PC-9 (cell line): ENCODE measurements at regions not wholly inside any gene's neighbourhood (a gene's known extent, or its start where the extent isn't known, plus 50 kb on each side); places are given as distances from the start of the nearest gene placed in this dataset.
"Not testable (repeated sequence)": the region's sequence is repeated elsewhere in the genome, so short reads cannot be mapped to it uniquely, and the experiment has no call there.

Experiments
- BruUV-seq: library from RNA; stranded (reverse); fragments of 400-500 nt; replicated peaks from 2 replicates; lab custom pipeline; 2021; lab: Mats Ljungman, UMichigan
- CTCF ChIA-PET: fragments of 300-600 bp; sonication (Branson Sonifier 250); formaldehyde crosslinking; loops from one replicate; lab custom pipeline; 2022; ENCODE audit warnings: antibody characterized with exemption; lab: Charles Lee
- POLR2A ChIA-PET: fragments of 300-600 bp; sonication (Branson Sonifier 250); formaldehyde crosslinking; loops from one replicate; lab custom pipeline; 2022; ENCODE audit warnings: antibody characterized with exemption; ENCODE audit not compliant: unreplicated experiment; lab: Charles Lee
- DNase-seq, 2 experiments: peaks; one replicate each; pipeline versions ENCODE4 v3.0.0 to v3.0.0-alpha.2; 2015 to 2022; ENCODE audit warnings: mixed read lengths in 1 of 2
- H2AFZ ChIP-seq: fragments of 200-600 bp; sonication (generic); 2 replicates; pipeline ENCODE4 v1.8.1; 2017; ENCODE audit warnings: antibody characterized with exemption
- H3F3A ChIP-seq: fragments of 200-600 bp; sonication (generic); 2 replicates; pipeline ENCODE4 v1.8.1; 2017; ENCODE audit warnings: antibody characterized with exemption, mild to moderate bottlenecking, low read depth; ENCODE audit not compliant: insufficient read depth
- H3K27ac ChIP-seq: fragments of 200-600 bp; sonication (generic); 2 replicates; pipeline ENCODE4 v1.6.1; 2016; ENCODE audit warnings: mixed run types
- H3K27me3 ChIP-seq: fragments of 200-600 bp; sonication (generic); 2 replicates; pipeline ENCODE4 v1.6.1; 2016; ENCODE audit warnings: low read depth, mixed run types; ENCODE audit not compliant: insufficient read depth
- H3K36me3 ChIP-seq: fragments of 200-600 bp; sonication (generic); 2 replicates; pipeline ENCODE4 v1.6.1; 2016; ENCODE audit warnings: low read depth, mixed run types
- H3K4me1 ChIP-seq: fragments of 200-600 bp; sonication (generic); replicated peaks from 2 replicates; pipeline ENCODE4 v1.6.1; 2016; ENCODE audit warnings: mixed run types; ENCODE audit not compliant: insufficient read depth
- H3K4me2 ChIP-seq: fragments of 200-600 bp; sonication (generic); 2 replicates; pipeline ENCODE4 v1.6.1; 2017; ENCODE audit warnings: mixed run types
- H3K4me3 ChIP-seq: fragments of 200-600 bp; sonication (generic); 2 replicates; pipeline ENCODE4 v1.6.1; 2016; ENCODE audit warnings: mixed run types
- H3K79me2 ChIP-seq: fragments of 200-600 bp; sonication (generic); 2 replicates; pipeline ENCODE4 v1.6.1; 2017; ENCODE audit warnings: low read depth, mixed run types
- H3K9me2 ChIP-seq: fragments of 200-600 bp; sonication (generic); 2 replicates; pipeline ENCODE4 v1.8.1; 2017; ENCODE audit warnings: mild to moderate bottlenecking; ENCODE audit not compliant: insufficient read depth
- H3K9me3 ChIP-seq: fragments of 200-600 bp; sonication (generic); 2 replicates; pipeline ENCODE4 v1.8.1; 2016; ENCODE audit warnings: low read depth; ENCODE audit not compliant: insufficient read depth
- H4K20me1 ChIP-seq: fragments of 200-600 bp; sonication (generic); 2 replicates; pipeline ENCODE4 v1.8.1; 2017; ENCODE audit not compliant: insufficient read depth
- EZH2 ChIP-seq: fragments of 200-600 bp; sonication (generic); IDR thresholded peaks from 2 replicates; pipeline ENCODE4 v1.8.0; 2017; ENCODE audit warnings: antibody characterized with exemption, low read depth
- intact Hi-C: fragments of 100-400 bp; cut with micrococcal nuclease; formaldehyde crosslinking; loops from one replicate; pipeline ENCODE4 v1.10.0; 2022; ENCODE audit not compliant: unreplicated experiment
- TF ChIP-seq, protein P1 (sequence below): fragments of 200-600 bp; sonication (generic); conservative IDR thresholded peaks from 2 replicates; pipeline ENCODE4 v1.6.1; 2017; ENCODE audit warnings: mixed run types, antibody characterized with exemption, mild to moderate bottlenecking, moderate library complexity

DNA sequence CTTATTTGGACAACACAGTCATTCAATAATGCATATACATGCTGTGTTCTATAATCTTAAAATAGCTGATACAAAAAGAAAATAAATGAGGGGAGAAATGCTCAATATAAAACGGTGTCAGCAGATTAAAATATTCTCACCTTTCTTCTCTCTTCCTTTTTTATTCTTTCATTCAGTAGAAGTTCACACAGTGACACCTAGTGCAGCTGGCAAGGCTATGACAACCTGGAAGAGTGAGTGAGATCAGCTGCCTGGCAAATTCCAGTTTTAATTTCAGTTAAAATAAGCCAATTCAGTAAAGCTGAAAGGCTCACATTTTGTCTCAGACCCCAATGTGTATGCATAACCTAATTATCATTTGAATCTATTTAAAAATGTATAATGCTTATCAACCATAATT, 150.3 kb downstream of the RASEF start:
- H3K9me2 ChIP-seq, result no peaks in the 10 kb centered on the region
- H3K27me3 ChIP-seq, result no peaks in the 10 kb centered on the region
- H3K79me2 ChIP-seq, result no peaks in the 10 kb centered on the region
- intact Hi-C loops, result loop anchor here (5.0 kb wide), 1 partner anchor 380 kb away; no protein-coding TSS in a partner anchor
- no peak for DNase-seq
- TF ChIP-seq, protein P1, sequence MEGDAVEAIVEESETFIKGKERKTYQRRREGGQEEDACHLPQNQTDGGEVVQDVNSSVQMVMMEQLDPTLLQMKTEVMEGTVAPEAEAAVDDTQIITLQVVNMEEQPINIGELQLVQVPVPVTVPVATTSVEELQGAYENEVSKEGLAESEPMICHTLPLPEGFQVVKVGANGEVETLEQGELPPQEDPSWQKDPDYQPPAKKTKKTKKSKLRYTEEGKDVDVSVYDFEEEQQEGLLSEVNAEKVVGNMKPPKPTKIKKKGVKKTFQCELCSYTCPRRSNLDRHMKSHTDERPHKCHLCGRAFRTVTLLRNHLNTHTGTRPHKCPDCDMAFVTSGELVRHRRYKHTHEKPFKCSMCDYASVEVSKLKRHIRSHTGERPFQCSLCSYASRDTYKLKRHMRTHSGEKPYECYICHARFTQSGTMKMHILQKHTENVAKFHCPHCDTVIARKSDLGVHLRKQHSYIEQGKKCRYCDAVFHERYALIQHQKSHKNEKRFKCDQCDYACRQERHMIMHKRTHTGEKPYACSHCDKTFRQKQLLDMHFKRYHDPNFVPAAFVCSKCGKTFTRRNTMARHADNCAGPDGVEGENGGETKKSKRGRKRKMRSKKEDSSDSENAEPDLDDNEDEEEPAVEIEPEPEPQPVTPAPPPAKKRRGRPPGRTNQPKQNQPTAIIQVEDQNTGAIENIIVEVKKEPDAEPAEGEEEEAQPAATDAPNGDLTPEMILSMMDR, result peak; percentile 61
- no peak for TF ChIP-seq EZH2
- no peak overlapping the region for H2AFZ ChIP-seq
- H3K4me2 ChIP-seq, result no peak overlapping the region
- ChIA-PET POLR2A (interaction anchor here (0.7 kb wide), 1 partner anchor 393 kb away, joined by 13 read pairs; no protein-coding TSS in a partner anchor), CTCF (interaction anchor here (0.5 kb wide), 1 partner anchor 58 kb away, joined by 3 read pairs; no protein-coding TSS in a partner anchor)
- no peaks in the 10 kb centered on the region for H3F3A ChIP-seq
- no TSS peak for BruUV-seq
- no peaks in the 10 kb centered on the region for H4K20me1 ChIP-seq
- no peaks in the 10 kb centered on the region for H3K4me1 ChIP-seq
- H3K27ac ChIP-seq, result no peak overlapping the region
- H3K9me3 ChIP-seq, result peaks cover 9% of the 10 kb centered on the region; the same call in 1 of the 2 replicates
- no peak overlapping the region for H3K4me3 ChIP-seq
- no peaks in the 10 kb centered on the region for H3K36me3 ChIP-seq

DNA sequence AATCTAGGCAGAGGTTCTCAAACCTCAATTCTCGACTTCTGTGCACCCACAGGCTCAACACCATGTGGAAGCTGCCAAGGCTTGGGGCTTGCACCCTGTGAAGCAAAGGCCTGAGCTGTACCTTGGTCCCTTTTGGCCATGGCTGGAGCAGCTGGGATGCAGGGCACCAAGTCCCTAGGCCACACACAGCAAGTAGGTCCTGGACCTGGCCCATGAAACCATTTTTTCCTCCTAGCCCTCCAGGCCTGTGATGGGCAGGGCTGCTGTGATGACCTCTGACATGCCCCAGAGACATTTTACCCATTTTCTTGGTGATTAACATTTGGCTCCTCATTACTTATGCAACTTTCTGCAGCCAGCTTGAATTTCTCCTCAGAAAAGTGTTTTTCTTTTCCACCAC, 146.7 kb downstream of the RASEF start:
- not testable (repeated sequence) for BruUV-seq

DNA sequence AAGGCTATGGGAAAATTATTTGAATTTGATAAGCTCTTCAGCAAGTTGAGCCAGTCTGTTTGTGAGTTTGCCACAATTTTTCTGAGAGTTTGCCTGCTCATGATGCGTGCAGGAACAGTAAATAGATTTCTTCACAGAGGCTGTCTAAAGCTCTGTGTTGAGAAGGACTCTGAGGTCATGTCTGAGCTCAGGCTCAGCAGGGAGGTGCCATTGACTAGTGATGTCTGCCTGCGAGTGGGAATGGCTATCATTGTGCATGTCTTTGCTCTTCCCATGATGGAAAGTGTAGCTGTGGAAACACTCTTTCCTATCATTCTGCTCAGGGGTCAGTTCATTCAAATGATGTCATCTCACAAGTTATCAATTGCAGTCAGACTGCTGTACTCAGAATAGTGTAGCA, 142.8 kb downstream of the RASEF start:
- no peak overlapping the region for H3K27ac ChIP-seq
- H3K9me2 ChIP-seq, result no peaks in the 10 kb centered on the region
- H3K4me3 ChIP-seq, result no peak overlapping the region
- no TSS peak for BruUV-seq
- no peaks in the 10 kb centered on the region for H3F3A ChIP-seq
- CTCF ChIA-PET, result no interaction called here
- intact Hi-C loops, result no loop called here
- TF ChIP-seq, protein P1, result no peak
- TF ChIP-seq EZH2, result no peak
- no peaks in the 10 kb centered on the region for H3K36me3 ChIP-seq
- POLR2A ChIA-PET, result no interaction called here
- H3K9me3 ChIP-seq, result peaks cover 9% of the 10 kb centered on the region; the same call in 1 of the 2 replicates
- no peak overlapping the region for H3K4me2 ChIP-seq
- H2AFZ ChIP-seq, result no peak overlapping the region
- peaks cover 17% of the 10 kb centered on the region for H3K4me1 ChIP-seq
- no peaks in the 10 kb centered on the region for H3K27me3 ChIP-seq
- no peaks in the 10 kb centered on the region for H3K79me2 ChIP-seq
- DNase-seq, result no peak
- H4K20me1 ChIP-seq, result no peaks in the 10 kb centered on the region

More for the DNA sequence above, 146.7 kb downstream of the RASEF start:
- intact Hi-C loops, POLR2A ChIA-PET, DNase-seq, CTCF ChIA-PET, H3K27me3 ChIP-seq, H3K4me1 ChIP-seq, H3K36me3 ChIP-seq, H3K79me2 ChIP-seq, H2AFZ ChIP-seq, H3F3A ChIP-seq, H3K27ac ChIP-seq, H3K4me2 ChIP-seq, H3K4me3 ChIP-seq, H4K20me1 ChIP-seq, H3K9me3 ChIP-seq, H3K9me2 ChIP-seq: not testable (repeated sequence)

DNA sequence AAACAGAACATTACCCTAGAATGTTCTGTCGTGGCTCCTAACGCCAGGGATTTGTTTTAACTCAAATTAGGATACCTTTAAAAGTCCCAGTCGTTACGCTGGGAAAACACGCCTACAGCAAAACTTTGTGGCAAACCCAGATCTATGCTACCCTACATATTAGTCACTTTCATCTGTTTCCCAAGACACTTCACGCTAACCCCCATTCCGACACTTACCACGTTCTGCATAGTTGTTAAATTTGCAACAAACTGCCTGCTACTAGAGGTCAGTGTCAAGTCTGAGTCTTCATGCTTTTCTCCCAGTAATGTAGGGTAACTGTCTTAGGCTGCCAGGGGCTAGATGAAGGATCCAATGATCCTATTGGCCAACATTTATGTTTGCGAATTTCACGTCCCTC, 140.3 kb downstream of the RASEF start:
- Histone ChIP-seq H3K36me3 (no peaks in the 10 kb centered on the region), H3K9me3 (no peaks in the 10 kb centered on the region), H3K4me1 (peaks cover 17% of the 10 kb centered on the region), H3K4me2 (no peak overlapping the region), H3F3A (no peaks in the 10 kb centered on the region), H3K9me2 (no peaks in the 10 kb centered on the region), H4K20me1 (no peaks in the 10 kb centered on the region), H3K79me2 (no peaks in the 10 kb centered on the region), H2AFZ (no peak overlapping the region), H3K4me3 (no peak overlapping the region), H3K27me3 (no peaks in the 10 kb centered on the region), H3K27ac (no peak overlapping the region)
- ChIA-PET POLR2A (no interaction called here), CTCF (no interaction called here)
- intact Hi-C loops, result no loop called here
- DNase-seq, result no peak
- no TSS peak for BruUV-seq
- TF ChIP-seq, protein P1, result no peak
- no peak for TF ChIP-seq EZH2
